CD14-positive monocyte (primary cell): ENCODE measurements at regions not wholly inside any gene's neighbourhood (a gene's known extent, or its start where the extent isn't known, plus 50 kb on each side); places are given as distances from the start of the nearest gene placed in this dataset.

Source experiments
- DNase-seq, 3 donors: peaks; one replicate each; pipeline ENCODE4 v3.0.0-alpha.2; 2011 to 2022
- H2AFZ ChIP-seq: 2 replicates; pipeline ENCODE4 v1.6.0; 2012; ENCODE audit warnings: mild to moderate bottlenecking, low read depth, low read length, inconsistent platforms; ENCODE audit not compliant: insufficient read depth, poor library complexity, severe bottlenecking
- H3K27ac ChIP-seq, 2 donors: 1 replicate in 1 of 2; 2 replicates in 1 of 2; pipeline ENCODE4 v1.5.1; 2012 to 2013; ENCODE audit warnings: low read length in 2 of 2, control low read depth in 1 of 2, inconsistent platforms in 1 of 2, low read depth in 1 of 2, mild to moderate bottlenecking in 1 of 2
- H3K27me3 ChIP-seq, 2 donors: one replicate each; pipeline versions ENCODE4 v1.6.0 to v1.6.1; 2011 to 2013; ENCODE audit warnings: low read length in 2 of 2; ENCODE audit not compliant: control insufficient read depth in 2 of 2, insufficient read depth in 2 of 2
- H3K36me3 ChIP-seq, 2 donors: replicated peaks in 1 of 2; 1 replicate in 1 of 2; 2 replicates in 1 of 2; pipeline versions ENCODE4 v1.5.1 to v1.6.1; 2012 to 2013; ENCODE audit warnings: low read length in 2 of 2, control low read depth in 1 of 2, inconsistent platforms in 1 of 2, mild to moderate bottlenecking in 1 of 2; ENCODE audit not compliant: insufficient read depth in 2 of 2, control insufficient read depth in 1 of 2
- H3K4me1 ChIP-seq, 2 donors: 1 replicate in 1 of 2; 2 replicates in 1 of 2; pipeline versions ENCODE4 v1.5.1 to v1.6.1; 2012 to 2013; ENCODE audit warnings: low read length in 2 of 2, control low read depth in 1 of 2, inconsistent platforms in 1 of 2, mild to moderate bottlenecking in 1 of 2, moderate library complexity in 1 of 2; ENCODE audit not compliant: insufficient read depth in 2 of 2, control insufficient read depth in 1 of 2
- H3K4me2 ChIP-seq: replicated peaks from 2 replicates; pipeline ENCODE3; 2012; ENCODE audit warnings: low read length, moderate library complexity, mild to moderate bottlenecking; ENCODE audit not compliant: poor library complexity, severe bottlenecking; ENCODE audit errors: extremely low read depth
- H3K4me3 ChIP-seq, 3 experiments: fragments of 200-600 bp in 1 of 3; sonication (generic) in 1 of 3; replicated peaks in 1 of 3; 1 replicate in 2 of 3; 2 replicates in 1 of 3; pipeline ENCODE4 v1.5.1; 2011 to 2013; ENCODE audit warnings: low read length in 3 of 3, mild to moderate bottlenecking in 3 of 3, control low read depth in 2 of 3, low read depth in 2 of 3, inconsistent platforms in 1 of 3, moderate library complexity in 1 of 3
- H3K79me2 ChIP-seq: 2 replicates; pipeline ENCODE4 v1.6.0; 2012; ENCODE audit warnings: mild to moderate bottlenecking, control low read depth, inconsistent platforms, low read length, moderate library complexity; ENCODE audit not compliant: insufficient read depth
- H3K9ac ChIP-seq: 2 replicates; pipeline ENCODE4 v1.6.0; 2017; ENCODE audit warnings: low read length, mild to moderate bottlenecking; ENCODE audit not compliant: insufficient read depth, poor library complexity, severe bottlenecking
- H3K9me3 ChIP-seq, 2 donors: replicated peaks in 1 of 2; 1 replicate in 1 of 2; 2 replicates in 1 of 2; pipeline versions ENCODE4 v1.5.1 to v1.6.1; 2012 to 2013; ENCODE audit warnings: low read length in 2 of 2, control low read depth in 1 of 2; ENCODE audit not compliant: control insufficient read depth in 1 of 2, insufficient read depth in 1 of 2
- H4K20me1 ChIP-seq: 2 replicates; pipeline ENCODE4 v1.6.0; 2012; ENCODE audit warnings: mild to moderate bottlenecking, low read length, control low read depth, moderate library complexity; ENCODE audit not compliant: insufficient read depth
- H3K27ac Mint-ChIP-seq, 7 donors: one replicate each; pipeline ENCODE4 v1.8.0; 2020; ENCODE audit warnings: mild to moderate bottlenecking in 7 of 7, mixed read lengths in 7 of 7, moderate library complexity in 6 of 7, inconsistent platforms in 2 of 7
- H3K27me3 Mint-ChIP-seq, 3 donors: one replicate each; pipeline ENCODE4 v1.8.0; 2021 to 2022; ENCODE audit warnings: low read depth in 3 of 3, mild to moderate bottlenecking in 3 of 3, mixed read lengths in 3 of 3, moderate library complexity in 3 of 3, inconsistent platforms in 1 of 3
- H3K36me3 Mint-ChIP-seq, 2 donors: one replicate each; pipeline ENCODE4 v1.8.0; 2020; ENCODE audit warnings: mixed read lengths in 2 of 2, inconsistent platforms in 1 of 2, mild to moderate bottlenecking in 1 of 2
- H3K4me1 Mint-ChIP-seq: one replicate; pipeline ENCODE4 v1.8.0; 2020; ENCODE audit warnings: mild to moderate bottlenecking, mixed read lengths
- H3K4me3 Mint-ChIP-seq, 2 donors: one replicate each; pipeline ENCODE4 v1.8.0; 2020; ENCODE audit warnings: mild to moderate bottlenecking in 2 of 2, mixed read lengths in 2 of 2, moderate library complexity in 1 of 2
- H3K9me3 Mint-ChIP-seq, 7 donors: one replicate each; pipeline ENCODE4 v1.8.0; 2020 to 2022; ENCODE audit warnings: mixed read lengths in 7 of 7, mild to moderate bottlenecking in 6 of 7, moderate library complexity in 6 of 7, inconsistent platforms in 2 of 7
- WGBS: methylation state at CpG from one replicate; pipeline ENCODE4 v1.1.5; 2013; ENCODE audit warnings: missing lambda C conversion rate; ENCODE audit not compliant: insufficient coverage; 5-methylcytosine and 5-hydroxymethylcytosine counted together
- intact Hi-C, 2 donors: fragments of 100-400 bp; cut with micrococcal nuclease; formaldehyde crosslinking; loops; one replicate each; pipeline versions ENCODE4 v1.15.0 to v1.15.1; 2023
- TF ChIP-seq, protein P1 (sequence below): fragments of 200-600 bp; IDR thresholded peaks from one replicate; pipeline ENCODE4 v1.8.0; 2022; ENCODE audit warnings: antibody characterized with exemption, mild to moderate bottlenecking

- no CpG with 5 or more reads among the region's 2 CpGs for WGBS
- Histone ChIP-seq H3K36me3 (no peaks in the 10 kb centered on the region), H3K9ac (no peak overlapping the region), H3K9me3 (no peaks in the 10 kb centered on the region), H4K20me1 (no peaks in the 10 kb centered on the region), H3K4me1 (no peaks in the 10 kb centered on the region), H3K4me3 (no peak overlapping the region), H2AFZ (no peak overlapping the region), H3K27ac (no peak overlapping the region), H3K27me3 (no peaks in the 10 kb centered on the region), H3K4me2 (no peak overlapping the region), H3K79me2 (no peaks in the 10 kb centered on the region)
- Mint-ChIP-seq H3K36me3 (no peaks in the 10 kb centered on the region), H3K27me3 (no peaks in the 10 kb centered on the region), H3K27ac (no peak overlapping the region), H3K9me3 (peaks cover 0 to 2% (median 0%) of the 10 kb centered on the region in 7 donors), H3K4me3 (no peak overlapping the region), H3K4me1 (no peaks in the 10 kb centered on the region)
- TF ChIP-seq, protein P1, sequence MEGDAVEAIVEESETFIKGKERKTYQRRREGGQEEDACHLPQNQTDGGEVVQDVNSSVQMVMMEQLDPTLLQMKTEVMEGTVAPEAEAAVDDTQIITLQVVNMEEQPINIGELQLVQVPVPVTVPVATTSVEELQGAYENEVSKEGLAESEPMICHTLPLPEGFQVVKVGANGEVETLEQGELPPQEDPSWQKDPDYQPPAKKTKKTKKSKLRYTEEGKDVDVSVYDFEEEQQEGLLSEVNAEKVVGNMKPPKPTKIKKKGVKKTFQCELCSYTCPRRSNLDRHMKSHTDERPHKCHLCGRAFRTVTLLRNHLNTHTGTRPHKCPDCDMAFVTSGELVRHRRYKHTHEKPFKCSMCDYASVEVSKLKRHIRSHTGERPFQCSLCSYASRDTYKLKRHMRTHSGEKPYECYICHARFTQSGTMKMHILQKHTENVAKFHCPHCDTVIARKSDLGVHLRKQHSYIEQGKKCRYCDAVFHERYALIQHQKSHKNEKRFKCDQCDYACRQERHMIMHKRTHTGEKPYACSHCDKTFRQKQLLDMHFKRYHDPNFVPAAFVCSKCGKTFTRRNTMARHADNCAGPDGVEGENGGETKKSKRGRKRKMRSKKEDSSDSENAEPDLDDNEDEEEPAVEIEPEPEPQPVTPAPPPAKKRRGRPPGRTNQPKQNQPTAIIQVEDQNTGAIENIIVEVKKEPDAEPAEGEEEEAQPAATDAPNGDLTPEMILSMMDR = no peak
- no peak for DNase-seq
- intact Hi-C loops = no loop called here
Measured at GRCh38 chr5:156019130-156019529, 307.8 kb upstream of the SGCD start.

DNA sequence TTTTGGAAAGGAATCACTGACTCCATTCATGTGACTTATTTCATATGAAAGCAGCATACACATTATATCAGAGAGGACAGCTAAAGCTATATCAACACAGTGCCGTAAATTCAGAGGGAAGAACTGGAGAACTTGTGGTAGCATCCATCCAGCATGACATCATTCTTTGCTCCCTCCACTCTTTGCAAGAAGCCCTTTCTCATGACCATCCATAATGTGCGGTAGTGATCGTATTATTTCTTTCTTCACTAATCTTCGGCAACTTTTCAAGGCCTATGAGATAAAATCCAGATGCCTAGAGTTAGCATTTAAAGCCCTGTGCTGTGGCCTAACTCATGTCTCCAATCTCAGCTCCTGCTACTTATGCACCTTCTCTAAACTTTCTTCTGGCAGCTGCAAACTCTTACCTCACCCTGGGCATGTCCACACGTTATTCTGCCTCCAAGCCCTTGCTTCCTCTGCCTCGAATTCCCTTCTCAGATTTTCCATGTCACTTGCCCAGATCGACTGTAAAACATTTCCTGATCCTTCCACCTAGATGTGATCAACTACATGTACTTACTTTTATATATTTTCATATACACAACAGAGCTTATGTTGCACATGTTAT lies 307.3 kb upstream of the SGCD start:
- Mint-ChIP-seq H3K4me3 (no peak overlapping the region), H3K27ac (no peak overlapping the region), H3K27me3 (no peaks in the 10 kb centered on the region), H3K36me3 (no peaks in the 10 kb centered on the region), H3K9me3 (peaks cover 0 to 3% (median 0%) of the 10 kb centered on the region in 7 donors), H3K4me1 (no peaks in the 10 kb centered on the region)
- intact Hi-C loops = no loop called here
- no peaks in the 10 kb centered on the region for H3K9me3 ChIP-seq
- no peak for DNase-seq
- H3K27ac ChIP-seq = no peak overlapping the region
- H2AFZ ChIP-seq = no peak overlapping the region
- TF ChIP-seq, protein P1 = no peak
- no peak overlapping the region for H3K4me3 ChIP-seq
- H3K4me2 ChIP-seq = no peak overlapping the region
- H3K9ac ChIP-seq = no peak overlapping the region
- H3K27me3 ChIP-seq = no peaks in the 10 kb centered on the region
- H4K20me1 ChIP-seq = no peaks in the 10 kb centered on the region
- 78% methylated on average over 6 of the region's 7 CpGs for WGBS
- no peaks in the 10 kb centered on the region for H3K4me1 ChIP-seq
- H3K36me3 ChIP-seq = no peaks in the 10 kb centered on the region
- H3K79me2 ChIP-seq = no peaks in the 10 kb centered on the region
